ENCODE measurements at regions not wholly inside any gene's neighbourhood (a gene's known extent, or its start where the extent isn't known, plus 50 kb on each side); places are given as distances from the start of the nearest gene placed in this dataset.
"Not testable (repeated sequence)": the region's sequence is repeated elsewhere in the genome, so short reads cannot be mapped to it uniquely, and the experiment has no call there.

DNA sequence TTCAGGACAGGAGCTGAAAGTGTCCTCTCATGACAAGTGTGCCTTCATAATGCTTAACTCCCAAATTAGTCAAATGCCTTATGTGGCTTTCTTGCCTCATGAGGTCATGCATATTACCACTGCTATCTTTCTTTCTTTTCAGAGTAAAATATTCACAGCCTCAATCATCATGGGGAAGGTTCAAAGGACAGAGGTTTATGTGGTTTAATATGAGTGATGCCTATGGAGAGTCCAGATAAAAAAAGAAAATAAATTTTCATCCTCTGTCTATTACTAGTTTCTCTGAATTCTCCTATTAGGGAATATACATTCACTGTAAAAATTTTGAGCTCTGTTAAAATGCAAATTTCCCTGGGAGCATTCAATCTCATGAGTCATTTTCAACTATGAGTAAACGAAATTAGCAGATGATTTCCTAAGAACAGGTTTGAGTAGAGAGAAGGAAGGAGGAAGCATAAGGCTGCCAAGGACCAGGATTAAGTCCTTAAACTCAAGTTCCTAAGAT lies 396.9 kb upstream of the ADGRB3 start:
- intact Hi-C loops (cut with micrococcal nuclease), result no loop called here

DNA sequence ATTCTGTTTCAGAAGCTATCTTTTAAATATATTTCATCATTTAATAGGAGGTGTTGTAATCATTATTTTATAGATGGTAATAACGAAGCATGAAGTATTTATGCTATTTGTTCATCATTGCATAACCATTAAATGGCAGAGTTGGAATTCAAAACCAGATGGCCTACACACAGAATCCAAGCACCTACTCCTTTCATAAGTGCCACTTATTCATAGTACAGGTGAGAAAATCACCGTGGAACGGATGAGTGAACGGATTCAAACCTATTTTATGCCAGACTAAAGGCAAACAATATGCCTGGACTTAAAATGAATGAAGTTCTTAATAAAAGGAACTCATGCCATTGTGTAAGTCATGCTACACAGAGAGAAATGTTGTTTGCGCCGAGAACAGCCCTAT lies 397.9 kb upstream of the ADGRB3 start:
- intact Hi-C loops (cut with micrococcal nuclease), result no loop called here

DNA sequence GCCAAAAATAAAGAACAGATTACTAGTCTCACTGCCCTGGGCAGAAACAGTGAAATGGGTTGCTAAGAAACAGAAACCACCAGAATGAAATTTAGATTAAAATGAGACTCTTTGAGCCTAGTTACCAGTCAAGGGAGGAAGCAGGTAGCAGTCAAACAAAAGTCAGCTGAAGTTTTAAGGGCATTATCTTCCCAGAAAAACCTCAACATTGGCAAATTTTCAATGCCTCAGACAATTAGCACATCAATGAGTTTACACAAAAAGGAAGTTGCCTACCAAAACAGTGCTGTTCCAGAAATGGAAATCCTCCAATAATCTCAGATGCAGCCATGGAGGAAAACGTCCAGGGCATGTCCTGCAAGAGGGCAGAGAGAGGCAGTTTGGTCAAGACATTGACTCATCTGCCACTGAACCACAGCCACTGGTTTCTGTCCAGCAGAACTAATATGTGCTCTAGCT lies 399.7 kb upstream of the ADGRB3 start:
- intact Hi-C loops (cut with micrococcal nuclease), result no loop called here

GRCh38 chr6:68233623-68234022 lies 401.5 kb upstream of the ADGRB3 start:
- intact Hi-C loops (cut with micrococcal nuclease), result no loop called here

DNA sequence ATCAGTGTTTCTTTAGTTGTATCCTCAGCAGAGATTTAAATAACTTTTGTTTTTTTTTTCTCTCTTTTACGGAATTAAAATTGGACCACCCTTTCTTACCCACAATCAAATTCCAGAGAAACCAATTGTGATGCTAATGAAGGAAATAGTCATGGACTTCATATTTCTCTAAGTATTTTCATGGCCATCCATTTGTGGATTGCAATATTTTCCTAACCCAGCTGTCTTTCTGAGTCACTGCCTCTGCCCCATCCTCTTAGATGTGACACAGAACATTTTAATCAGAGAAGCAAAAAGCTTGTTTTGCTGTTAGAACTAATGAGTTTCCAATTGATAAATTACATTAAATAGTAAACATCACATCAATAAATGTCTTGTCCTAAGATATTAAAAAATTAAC lies 405.5 kb upstream of the ADGRB3 start:
- intact Hi-C loops (cut with micrococcal nuclease), result no loop called here

GRCh38 chr6:68226460-68226859 lies 408.6 kb upstream of the ADGRB3 start:
- intact Hi-C loops (cut with micrococcal nuclease), result no loop called here

DNA sequence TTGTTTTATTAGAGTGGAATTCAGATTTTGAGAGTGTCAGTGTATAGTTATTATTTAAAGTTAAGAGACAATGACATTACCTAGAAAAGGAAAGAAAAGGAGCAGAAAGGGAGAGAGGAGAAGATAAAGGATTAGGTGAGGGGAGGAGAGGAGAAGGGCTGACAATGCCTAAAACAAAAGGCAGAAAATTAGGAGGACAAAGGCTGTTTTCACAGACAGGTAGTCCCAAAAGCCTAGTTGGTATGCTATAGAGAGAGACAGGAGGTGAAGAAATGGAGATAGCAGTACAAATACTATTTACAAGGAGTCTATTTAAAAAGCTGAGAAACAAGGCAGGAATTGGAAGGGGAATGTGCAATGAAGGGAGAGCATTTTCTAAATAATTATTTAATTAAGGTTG lies 409.4 kb upstream of the ADGRB3 start:
- intact Hi-C loops (cut with micrococcal nuclease), result no loop called here

- intact Hi-C loops (cut with micrococcal nuclease), result no loop called here
These were observed 423.8 kb upstream of the ADGRB3 start for GRCh38 chr6:68211242-68211795.

GRCh38 chr6:68207612-68208011 lies 427.5 kb upstream of the ADGRB3 start:
- intact Hi-C loops (cut with micrococcal nuclease), result not testable (repeated sequence)

- intact Hi-C loops (cut with micrococcal nuclease), result no loop called here
These were observed 434.2 kb upstream of the ADGRB3 start for GRCh38 chr6:68200929-68201328.

DNA sequence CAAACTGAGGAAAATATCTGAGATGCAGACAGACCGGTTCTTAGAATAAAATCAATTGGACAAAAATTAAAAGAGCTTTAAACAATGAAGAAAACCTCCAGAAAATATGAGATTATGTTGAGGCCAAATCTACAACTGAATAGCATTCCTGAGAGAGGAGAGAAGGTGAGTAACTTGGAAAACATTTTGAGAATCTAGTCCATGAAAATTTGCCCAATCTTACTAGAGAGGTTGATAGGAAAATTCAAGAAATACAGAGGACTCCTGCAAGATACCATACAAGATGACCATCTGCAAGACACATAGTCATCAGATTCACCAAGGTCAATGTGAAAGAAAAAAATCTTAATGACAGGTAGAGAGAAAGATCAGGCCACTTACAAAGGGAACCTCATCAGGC lies 437.7 kb upstream of the ADGRB3 start:
- intact Hi-C loops (cut with micrococcal nuclease), result no loop called here

DNA sequence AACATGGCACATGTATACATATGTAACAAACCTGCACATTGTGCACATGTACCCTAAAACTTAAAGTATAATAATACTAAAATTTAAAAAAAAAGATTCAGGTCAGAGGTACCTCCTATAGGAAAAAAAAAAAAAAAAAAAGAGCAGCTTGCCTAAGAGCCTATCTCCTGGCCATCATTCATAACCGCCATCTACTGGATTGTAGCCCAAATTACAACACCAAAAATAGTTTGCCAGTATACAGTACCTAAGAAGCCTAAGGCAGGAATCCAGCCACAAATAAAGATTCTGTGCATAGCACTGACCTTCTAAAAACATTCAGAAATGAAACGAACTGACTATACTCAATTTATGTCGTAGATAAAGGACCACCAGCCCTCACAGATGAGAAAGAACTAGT lies 438.4 kb upstream of the ADGRB3 start:
- intact Hi-C loops (cut with micrococcal nuclease), result no loop called here

DNA sequence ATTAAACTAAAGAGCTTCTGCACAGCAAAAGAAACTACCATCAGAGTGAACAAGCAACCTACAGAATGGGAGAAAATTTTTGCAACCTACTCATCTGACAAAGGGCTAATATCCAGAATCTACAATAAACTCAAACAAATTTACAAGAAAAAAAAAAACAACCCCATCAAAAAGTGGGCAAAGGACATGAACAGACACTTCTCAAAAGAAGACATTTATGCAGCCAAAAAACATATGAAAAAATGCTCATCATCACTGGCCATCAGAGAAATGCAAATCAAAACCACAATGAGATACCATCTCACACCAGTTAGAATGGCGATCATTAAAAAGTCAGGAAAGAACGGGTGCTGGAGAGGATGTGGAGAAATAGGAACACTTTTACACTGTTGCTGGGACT lies 439.3 kb upstream of the ADGRB3 start:
- intact Hi-C loops (cut with micrococcal nuclease), result not testable (repeated sequence)

DNA sequence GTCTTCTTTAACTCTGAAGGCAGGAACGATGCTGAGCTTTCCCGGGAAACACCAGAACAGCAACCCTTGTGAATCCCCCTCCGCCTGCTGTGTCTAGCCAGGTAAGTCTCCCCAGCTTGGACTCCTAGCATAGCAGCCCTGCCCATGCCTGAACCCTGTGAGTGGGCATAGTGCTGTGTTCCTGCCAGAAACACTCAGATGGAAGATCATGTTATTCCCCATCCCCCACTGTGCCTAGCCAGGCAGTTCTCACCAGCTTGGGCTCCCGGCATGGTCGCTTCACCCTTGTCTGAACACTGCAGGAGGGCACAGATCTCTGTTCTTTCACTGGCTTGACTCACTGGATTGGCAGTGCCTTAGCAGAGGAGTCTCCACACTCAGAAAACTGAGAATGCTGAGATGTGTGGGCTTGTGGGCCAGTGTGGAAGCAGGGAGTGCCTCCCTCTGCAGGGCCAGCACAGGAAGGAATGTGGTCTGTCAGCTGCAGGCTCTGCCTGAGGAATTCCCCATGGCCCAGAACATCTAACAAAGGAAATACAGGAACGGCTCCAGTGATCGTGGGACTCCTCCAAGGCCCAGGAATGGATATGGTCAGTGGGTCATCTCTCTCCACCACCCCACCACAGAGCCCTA lies 440.1 kb upstream of the ADGRB3 start:
- intact Hi-C loops (cut with micrococcal nuclease), result no loop called here

DNA sequence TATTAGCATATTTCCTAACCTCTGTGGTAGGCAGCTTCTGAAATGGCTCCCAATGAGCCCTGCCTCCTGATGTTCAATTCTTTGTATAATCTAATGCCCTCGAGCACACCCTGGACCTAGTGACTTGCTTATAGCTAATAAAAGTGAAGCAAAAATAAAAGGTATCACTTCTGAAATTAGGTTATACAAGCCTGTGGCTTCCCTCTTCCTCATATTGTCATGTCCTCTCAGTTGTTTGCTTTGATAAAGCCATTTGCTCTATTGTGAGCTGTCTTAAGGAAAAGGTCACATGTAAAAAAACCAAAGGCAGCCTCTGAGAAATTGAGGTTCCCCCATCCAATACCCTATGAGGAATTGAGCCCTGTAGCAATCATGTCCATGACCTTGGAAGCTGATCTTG lies 442.1 kb upstream of the ADGRB3 start:
- intact Hi-C loops (cut with micrococcal nuclease), result no loop called here

DNA sequence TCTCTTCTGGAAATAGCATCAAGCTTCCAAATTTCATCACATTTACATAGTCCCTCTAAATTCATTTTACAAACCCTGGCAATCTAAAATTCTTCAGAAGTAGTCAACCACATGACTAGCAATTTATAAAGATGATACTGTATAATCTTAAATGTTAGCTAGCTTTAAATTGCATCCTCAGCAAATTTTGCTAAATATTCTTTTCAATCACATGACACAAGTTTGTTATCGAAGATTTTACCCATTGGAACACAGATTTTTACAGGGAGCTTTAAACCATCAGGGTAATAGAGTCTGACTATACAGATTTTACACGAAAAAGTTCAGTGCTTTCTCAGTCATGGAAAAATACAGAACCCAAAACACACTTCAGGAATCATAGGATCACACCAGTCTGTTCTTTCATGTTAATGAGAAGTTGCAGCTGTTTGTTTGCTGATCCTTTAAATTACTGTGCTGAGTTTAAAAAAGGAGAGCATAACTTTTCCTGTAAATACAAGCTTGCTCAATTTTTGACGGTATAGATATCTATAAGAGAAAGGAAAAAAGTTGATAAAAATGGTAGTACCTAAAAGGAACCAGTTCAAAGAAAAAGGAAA lies 445.8 kb upstream of the ADGRB3 start:
- intact Hi-C loops (cut with micrococcal nuclease), result no loop called here

GRCh38 chr6:68186870-68187269 lies 448.2 kb upstream of the ADGRB3 start:
- intact Hi-C loops (cut with micrococcal nuclease), result no loop called here

- intact Hi-C loops (cut with micrococcal nuclease), result no loop called here
These were observed 452.7 kb upstream of the ADGRB3 start for GRCh38 chr6:68182386-68182785.

GRCh38 chr6:68181027-68181426 lies 454.1 kb upstream of the ADGRB3 start:
- intact Hi-C loops (cut with micrococcal nuclease), result not testable (repeated sequence)

DNA sequence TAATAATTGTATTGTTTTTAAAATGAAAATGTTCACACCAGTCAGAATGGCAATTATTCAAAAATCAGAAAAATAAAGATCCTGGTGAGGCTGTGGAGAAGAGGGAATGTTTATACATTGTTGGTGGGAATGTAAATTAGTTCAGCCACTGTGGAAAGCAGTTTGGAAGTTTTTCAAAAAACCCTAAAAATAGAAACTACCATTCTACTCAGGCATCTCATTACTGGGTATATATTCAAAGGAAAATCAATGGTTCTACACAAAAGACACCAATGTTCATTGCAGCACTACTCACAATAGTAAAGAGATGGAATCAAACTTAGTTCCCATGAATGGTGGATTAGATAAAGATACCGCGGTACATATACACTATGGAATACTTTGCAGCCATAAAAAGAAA lies 461.5 kb upstream of the ADGRB3 start:
- intact Hi-C loops (cut with micrococcal nuclease), result no loop called here

DNA sequence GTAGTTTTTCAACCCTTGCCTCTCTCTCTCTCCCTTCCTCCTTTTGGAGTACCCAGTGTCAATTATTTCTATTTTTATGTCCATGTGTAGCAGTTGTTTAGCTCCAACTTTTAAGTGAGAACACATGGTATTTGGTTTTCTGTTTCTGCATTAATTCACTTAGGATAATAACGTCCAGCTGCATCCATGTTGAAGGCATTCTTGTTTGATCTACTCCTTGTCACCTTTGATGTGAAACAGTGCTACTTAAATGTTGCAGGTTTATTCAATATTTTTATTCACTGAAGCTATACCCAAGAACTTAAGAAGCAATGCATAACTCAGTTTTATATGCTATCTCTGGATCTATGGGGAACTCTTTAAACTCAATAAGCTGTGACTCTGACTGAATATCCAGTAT lies 465.2 kb upstream of the ADGRB3 start:
- intact Hi-C loops (cut with micrococcal nuclease), result no loop called here

- intact Hi-C loops (cut with micrococcal nuclease), result no loop called here
These were observed 467.5 kb upstream of the ADGRB3 start for GRCh38 chr6:68167604-68168003.

DNA sequence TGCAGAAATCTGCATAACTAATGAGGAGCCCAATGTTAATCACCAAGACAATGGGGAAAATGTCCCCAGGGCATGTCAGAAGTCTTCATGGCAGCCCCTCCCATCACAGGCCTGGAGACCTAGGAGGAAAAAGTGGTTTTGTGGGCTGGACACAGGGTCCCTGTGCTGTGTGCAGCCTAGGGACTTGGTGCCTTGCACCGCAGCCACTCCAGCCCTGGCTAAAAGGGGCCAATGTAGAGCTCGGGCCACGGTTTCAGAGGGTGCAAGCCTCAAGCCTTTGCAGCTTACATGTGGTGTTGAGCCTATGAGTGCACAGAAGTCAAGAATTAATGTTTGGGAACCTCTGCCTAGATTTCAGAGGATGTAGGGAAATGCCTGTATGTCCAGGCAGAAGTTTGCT lies 474.3 kb upstream of the ADGRB3 start:
- intact Hi-C loops (cut with micrococcal nuclease), result not testable (repeated sequence)
